ENCODE measurements at regions not wholly inside any gene's neighbourhood (a gene's known extent, or its start where the extent isn't known, plus 50 kb on each side); places are given as distances from the start of the nearest gene placed in this dataset.

DNA sequence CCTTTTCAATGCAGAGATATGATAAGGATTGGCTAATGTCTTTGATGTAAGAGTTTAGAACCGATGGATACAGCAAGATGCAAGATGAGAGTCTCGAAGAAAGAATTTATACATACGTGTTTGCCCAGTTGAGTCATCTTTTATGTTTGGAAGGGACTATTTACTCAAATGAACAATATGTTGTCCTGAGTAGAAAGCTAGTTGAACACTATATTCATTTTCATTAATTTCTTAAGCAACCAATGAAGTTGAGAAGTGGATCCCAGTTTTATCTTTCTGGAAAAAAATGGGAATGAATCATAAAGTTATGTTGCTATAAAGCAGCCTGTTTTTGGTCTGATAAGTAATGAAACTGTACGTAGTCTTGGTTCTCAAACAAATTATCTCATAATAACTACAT is 1431.7 kb upstream of the FLRT2 start:
- TF ChIP-seq, protein P1, sequence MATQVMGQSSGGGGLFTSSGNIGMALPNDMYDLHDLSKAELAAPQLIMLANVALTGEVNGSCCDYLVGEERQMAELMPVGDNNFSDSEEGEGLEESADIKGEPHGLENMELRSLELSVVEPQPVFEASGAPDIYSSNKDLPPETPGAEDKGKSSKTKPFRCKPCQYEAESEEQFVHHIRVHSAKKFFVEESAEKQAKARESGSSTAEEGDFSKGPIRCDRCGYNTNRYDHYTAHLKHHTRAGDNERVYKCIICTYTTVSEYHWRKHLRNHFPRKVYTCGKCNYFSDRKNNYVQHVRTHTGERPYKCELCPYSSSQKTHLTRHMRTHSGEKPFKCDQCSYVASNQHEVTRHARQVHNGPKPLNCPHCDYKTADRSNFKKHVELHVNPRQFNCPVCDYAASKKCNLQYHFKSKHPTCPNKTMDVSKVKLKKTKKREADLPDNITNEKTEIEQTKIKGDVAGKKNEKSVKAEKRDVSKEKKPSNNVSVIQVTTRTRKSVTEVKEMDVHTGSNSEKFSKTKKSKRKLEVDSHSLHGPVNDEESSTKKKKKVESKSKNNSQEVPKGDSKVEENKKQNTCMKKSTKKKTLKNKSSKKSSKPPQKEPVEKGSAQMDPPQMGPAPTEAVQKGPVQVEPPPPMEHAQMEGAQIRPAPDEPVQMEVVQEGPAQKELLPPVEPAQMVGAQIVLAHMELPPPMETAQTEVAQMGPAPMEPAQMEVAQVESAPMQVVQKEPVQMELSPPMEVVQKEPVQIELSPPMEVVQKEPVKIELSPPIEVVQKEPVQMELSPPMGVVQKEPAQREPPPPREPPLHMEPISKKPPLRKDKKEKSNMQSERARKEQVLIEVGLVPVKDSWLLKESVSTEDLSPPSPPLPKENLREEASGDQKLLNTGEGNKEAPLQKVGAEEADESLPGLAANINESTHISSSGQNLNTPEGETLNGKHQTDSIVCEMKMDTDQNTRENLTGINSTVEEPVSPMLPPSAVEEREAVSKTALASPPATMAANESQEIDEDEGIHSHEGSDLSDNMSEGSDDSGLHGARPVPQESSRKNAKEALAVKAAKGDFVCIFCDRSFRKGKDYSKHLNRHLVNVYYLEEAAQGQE (IDR thresholded peaks at IDR 0.05; ENCODE audit: insufficient read depth in 1 of 2, low read depth in 2 of 2, low read length in 2 of 2): no peak
- TF ChIP-seq SIN3A (IDR thresholded peaks at IDR 0.05; ENCODE audit: borderline replicate concordance, insufficient read depth, low read length): no peak
- TF ChIP-seq POLR2AphosphoS5 (IDR thresholded peaks at IDR 0.05; ENCODE audit: low read depth, low read length): no peak
- TF ChIP-seq FOXP2 (optimal IDR thresholded peaks at IDR 0.05; ENCODE audit: borderline replicate concordance, extremely low read depth, extremely low read length, insufficient read depth): no peak

DNA sequence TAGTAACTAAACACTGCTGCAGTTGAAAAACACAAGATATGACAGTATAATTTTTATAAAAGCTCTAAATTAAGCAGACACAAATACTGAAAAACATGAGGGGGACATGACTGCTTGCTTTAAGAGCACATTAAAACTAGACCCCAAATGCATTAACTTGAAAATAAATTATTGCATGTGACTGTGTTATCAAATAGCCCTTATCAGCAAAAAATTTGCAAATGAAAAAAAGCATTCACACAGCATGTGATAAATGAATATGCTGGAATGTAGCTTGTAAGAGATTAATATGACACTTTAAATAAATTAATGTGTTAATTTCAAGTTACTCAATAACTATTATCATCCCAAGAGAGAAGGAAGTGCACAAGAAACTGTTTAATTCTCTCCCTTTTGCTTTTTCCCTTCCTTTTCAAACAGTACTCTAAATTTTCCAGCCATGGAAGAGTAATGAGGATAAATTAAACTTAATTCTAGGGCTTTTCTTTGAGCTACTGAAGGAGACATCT is 1422.1 kb upstream of the FLRT2 start:
- TF ChIP-seq POLR2AphosphoS5 (IDR thresholded peaks at IDR 0.05; ENCODE audit: low read depth, low read length) (no peak), FOXP2 (optimal IDR thresholded peaks at IDR 0.05; ENCODE audit: borderline replicate concordance, extremely low read depth, extremely low read length, insufficient read depth) (no peak)

DNA sequence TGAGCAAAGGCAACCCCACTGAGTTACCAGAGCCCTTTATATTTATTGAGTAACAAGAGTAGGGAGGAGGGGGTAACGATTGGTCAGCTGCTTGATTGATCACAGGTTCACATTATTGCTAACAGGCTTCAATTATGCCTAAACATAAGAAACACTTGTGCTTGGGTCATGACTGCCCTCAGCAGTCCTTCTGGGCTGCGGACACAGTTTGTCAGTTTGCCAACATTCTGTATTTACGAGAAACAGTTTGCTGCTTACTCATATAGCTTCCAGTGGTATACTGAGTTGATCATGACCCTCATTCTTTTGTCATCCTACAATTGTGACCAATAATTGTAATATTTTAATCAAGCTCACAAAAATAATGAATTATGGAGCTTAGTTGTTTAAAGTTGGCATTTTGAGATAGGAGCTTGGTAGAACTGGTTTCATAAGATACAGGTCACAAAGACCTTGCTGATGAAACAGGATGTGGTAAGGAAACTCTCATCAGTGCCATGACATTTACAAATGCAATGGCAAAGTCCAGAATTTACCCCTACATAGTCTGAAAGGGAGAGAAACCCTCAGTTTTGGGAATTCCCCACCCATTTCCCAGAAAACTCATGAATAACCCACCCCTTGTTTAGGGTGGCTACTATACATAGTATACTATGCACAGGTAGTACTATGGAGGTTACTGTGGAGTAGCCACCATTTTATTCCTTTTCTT is 1421.0 kb upstream of the FLRT2 start:
- TF ChIP-seq TAF1 (IDR thresholded peaks at IDR 0.05; ENCODE audit: borderline replicate concordance, insufficient read depth, low read length) (no peak), FOXP2 (optimal IDR thresholded peaks at IDR 0.05; ENCODE audit: borderline replicate concordance, extremely low read depth, extremely low read length, insufficient read depth) (no peak), POLR2AphosphoS5 (IDR thresholded peaks at IDR 0.05; ENCODE audit: low read depth, low read length) (no peak), SIN3A (IDR thresholded peaks at IDR 0.05; ENCODE audit: borderline replicate concordance, insufficient read depth, low read length) (no peak)
- TF ChIP-seq, protein P1 (IDR thresholded peaks at IDR 0.05; ENCODE audit: insufficient read depth in 1 of 2, low read depth in 2 of 2, low read length in 2 of 2): no peak

GRCh38 chr14:84112589-84112988 is 1417.4 kb upstream of the FLRT2 start:
- TF ChIP-seq POLR2AphosphoS5 (IDR thresholded peaks at IDR 0.05; ENCODE audit: low read depth, low read length) (no peak), SIN3A (IDR thresholded peaks at IDR 0.05; ENCODE audit: borderline replicate concordance, insufficient read depth, low read length) (no peak), TAF1 (IDR thresholded peaks at IDR 0.05; ENCODE audit: borderline replicate concordance, insufficient read depth, low read length) (no peak), FOXP2 (optimal IDR thresholded peaks at IDR 0.05; ENCODE audit: borderline replicate concordance, extremely low read depth, extremely low read length, insufficient read depth) (no peak)
- TF ChIP-seq, protein P1 (IDR thresholded peaks at IDR 0.05; ENCODE audit: insufficient read depth in 1 of 2, low read depth in 2 of 2, low read length in 2 of 2): no peak

DNA sequence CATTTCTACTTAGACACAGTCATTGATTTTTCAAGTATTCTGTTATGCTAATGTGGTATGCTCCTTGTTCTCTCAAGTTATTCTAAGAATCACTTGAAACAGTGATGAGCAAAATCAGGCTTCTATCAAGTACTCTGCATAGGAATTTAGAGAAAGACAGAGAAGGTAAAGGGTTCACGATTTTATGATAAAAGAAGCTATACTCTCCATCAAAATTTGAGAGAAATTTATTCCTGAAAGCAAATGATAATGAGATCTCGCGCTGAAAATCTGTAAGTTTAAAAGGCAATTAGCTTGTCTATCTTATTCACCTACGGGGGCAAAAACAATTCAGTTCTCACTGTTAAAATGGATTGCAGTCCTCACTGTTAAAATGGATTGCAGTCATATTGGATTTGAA is 1404.3 kb upstream of the FLRT2 start:
- TF ChIP-seq TAF1 (IDR thresholded peaks at IDR 0.05; ENCODE audit: borderline replicate concordance, insufficient read depth, low read length) (no peak), SIN3A (IDR thresholded peaks at IDR 0.05; ENCODE audit: borderline replicate concordance, insufficient read depth, low read length) (no peak), FOXP2 (optimal IDR thresholded peaks at IDR 0.05; ENCODE audit: borderline replicate concordance, extremely low read depth, extremely low read length, insufficient read depth) (no peak), POLR2AphosphoS5 (IDR thresholded peaks at IDR 0.05; ENCODE audit: low read depth, low read length) (no peak)
- TF ChIP-seq, protein P1 (IDR thresholded peaks at IDR 0.05; ENCODE audit: insufficient read depth in 1 of 2, low read depth in 2 of 2, low read length in 2 of 2): no peak
